Ureter (tissue), 1 donor: ENCODE measurements at regions not wholly inside any gene's neighbourhood (a gene's known extent, or its start where the extent isn't known, plus 50 kb on each side); places are given as distances from the start of the nearest gene placed in this dataset.
"Not testable (repeated sequence)": the region's sequence is repeated elsewhere in the genome, so short reads cannot be mapped to it uniquely, and the experiment has no call there.

ENCODE experiments used
- DNase-seq: peaks from one replicate; pipeline ENCODE4 v3.0.0-alpha.2; 2020; ENCODE audit warnings: low spot score
- donor health status: DM: yes; HTN: yes; CAD: no.

DNA sequence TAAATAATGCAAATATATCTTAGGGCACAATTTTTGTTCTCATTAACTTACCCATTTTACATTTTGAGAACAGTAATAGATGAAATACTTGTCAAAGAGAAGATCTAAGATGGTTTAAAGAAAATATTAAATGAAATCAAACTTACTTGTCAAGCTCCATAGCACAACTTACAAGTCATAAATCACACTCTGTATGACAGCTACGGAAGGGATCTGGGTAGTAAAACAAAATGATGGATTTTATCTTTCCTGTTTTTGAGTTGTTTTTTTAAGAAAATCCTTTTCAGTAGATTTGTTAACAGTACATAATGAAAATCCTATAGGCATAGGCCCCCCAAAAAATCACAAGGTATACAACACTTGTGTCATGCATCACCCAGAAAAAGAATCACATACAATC, 84.4 kb upstream of the ANTXRL start:
- not testable (repeated sequence) for DNase-seq

DNA sequence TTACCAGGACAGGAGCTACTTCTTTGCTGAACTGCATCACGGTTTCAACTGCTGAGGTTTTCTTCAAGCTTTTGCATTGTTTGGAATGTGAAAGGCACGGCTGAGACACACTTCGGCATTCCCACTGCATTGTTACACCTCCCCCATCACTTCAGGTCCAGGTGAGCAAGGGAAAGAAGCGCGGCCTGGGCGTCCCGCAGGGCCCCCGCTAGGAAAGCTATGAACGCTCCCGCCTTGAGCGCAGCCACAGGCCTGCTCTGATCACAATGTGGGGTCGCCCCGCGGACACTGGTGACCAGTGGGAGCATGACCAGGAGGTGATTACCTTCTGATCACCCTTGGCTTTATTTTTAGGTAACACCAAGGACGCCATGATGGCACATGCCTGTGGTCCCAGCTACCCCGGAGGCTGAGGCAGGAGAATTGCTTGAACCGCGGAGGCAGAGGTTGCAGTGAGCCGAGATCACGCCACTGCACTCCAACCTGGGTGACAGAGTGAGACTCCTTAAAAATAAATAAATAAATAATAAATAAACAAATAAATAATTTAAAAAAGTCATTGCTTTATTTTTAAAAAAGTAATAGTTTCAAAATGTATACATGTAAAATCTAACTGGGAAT, 82.2 kb upstream of the ANTXRL start:
- DNase-seq = not testable (repeated sequence)

DNA sequence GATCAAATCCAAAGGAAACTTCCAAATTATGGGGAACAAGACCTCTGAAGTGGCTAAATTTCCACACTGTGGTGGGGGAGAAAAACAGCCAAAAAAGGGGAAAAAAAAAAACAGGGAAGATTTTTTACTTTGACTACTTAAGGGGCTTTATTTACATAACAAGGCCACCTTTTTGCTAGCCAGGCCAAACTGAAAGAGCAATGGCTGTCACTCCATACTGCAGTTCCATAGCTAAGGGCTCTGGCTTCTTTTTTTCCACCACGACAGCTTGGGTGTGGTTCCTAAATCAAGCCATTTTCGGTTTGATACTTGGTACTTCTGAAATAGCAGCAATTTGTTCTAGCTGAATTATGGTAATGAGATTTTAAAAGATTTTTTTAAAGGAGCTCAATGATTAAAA, 76.4 kb upstream of the ANTXRL start:
- DNase-seq = not testable (repeated sequence)

DNA sequence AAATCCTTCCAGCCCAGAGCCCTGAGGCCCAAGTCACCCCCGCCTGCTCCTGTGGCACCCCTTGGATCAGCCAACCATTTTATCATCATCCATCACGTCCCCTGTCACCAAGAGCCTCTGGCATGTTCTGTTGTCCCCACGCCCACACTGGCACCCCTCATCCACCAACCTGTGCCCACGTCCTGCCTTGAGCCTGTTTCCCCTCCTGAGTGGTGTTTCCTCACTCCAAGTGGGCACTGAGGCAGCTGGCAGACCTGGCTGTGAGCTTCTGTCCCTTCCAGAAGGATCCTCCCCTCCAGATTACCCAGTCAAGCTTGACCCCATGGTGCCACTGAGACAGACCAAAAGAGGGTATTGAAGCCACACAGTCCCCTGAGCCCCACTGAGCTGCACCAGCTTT, 71.4 kb upstream of the ANTXRL start:
- no peak for DNase-seq

DNA sequence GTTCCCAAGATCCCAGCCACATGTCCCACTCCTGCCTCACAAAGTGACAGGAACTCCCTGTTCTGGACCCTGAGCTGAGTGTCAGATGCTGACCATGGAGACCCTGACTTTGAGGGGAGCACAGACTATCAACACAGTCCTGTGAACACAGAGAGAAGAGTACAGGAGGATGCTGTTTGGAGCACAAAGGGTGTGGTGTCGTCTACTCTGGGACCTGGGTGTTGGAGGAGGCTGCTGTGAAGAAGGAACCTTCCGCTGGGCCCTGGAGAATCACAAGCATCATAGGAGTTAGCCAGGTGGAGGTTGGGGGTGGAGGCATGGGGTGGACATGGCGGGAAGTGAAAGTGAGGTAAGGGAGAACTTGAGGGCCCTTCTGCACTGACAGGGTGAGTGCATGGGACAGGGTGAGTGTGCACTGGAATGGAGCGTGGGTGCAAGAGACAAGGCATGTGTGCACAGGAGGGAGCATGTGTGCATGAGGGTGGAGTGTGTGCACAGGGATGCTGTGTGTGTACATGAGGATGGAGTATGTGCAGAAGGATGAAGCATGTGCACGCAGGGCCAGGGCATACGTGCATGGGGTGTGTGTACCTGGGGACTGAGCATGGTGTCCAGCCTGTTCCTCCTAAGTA, 70.7 kb upstream of the ANTXRL start:
- no peak for DNase-seq

DNA sequence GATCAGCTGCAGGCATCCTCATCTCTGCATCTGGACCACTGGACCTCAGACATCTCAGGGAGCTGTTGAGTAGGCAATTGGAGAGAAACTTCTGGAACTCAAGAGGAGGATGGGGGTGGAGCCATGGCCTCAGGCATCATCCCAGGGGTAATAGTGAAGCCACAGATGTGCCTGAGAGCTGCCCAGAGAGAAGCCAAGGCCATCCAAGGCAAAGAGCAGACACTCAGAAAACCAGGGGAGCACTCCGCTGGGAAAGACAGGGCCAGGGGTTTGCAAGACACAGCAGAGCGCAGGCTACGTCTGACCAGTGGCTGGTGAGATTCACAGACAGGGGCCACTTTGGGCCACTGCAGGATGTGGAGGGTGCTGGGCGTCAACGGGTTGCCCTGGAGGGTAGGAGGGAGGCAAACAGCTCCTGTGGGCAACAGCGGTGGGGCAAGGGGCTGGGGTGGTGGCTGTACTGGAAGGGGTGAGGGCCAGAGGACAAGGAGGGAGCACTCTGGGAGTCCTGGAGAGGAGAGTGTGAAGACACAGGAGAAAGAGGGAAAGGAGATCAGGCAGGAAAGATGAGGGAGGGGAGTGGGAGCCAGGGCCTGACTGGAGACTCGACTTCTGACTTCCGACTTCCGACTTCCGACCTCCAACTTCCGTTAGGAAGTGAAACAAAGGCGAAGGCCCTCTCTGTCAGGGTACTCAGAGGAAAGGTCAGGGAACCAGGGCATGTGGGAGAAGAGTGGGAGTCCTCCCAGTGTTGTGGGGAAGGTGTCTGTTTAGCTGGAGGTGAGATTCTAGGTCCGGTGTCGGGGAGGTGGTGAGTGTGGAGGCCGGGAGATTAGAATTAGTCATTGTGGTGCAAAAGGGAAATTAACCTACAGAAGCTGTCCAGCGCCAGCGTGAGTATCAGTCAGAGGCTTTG, 69.7 kb upstream of the ANTXRL start:
- DNase-seq = no peak

DNA sequence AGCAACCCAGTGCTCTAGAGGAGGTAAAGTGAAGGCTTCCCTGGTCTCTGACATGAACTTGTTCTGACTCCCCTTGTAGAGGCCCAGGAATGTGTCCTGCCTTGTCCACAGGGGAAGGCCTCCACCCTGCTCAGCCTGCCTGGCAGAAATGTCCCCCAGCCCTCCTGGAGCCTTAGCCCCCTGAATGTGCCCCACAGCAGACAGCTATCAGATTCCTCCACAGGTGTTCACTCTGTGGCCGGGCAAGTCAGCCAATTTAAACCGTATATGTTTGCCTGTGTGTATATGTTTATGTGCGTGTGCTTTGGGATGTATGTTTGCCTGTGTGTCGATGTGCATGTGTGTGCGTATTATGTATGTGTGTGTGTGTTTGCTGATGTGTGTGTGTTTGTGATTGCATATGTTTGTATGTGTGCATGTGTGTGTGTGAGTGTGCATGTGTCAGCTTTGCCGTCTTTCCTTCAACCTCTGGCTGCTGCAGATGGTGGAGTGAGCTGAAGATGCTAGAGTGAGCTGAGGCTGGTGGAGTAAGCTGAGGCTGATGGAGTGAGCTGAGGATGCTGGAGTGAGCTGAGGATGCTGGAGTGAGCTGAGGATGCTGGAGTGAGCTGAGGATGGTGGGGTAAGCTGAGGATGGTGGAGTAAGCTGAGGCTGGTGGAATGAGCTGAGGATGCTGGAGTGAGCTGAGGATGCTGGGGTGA, 68.9 kb upstream of the ANTXRL start:
- no peak for DNase-seq

DNA sequence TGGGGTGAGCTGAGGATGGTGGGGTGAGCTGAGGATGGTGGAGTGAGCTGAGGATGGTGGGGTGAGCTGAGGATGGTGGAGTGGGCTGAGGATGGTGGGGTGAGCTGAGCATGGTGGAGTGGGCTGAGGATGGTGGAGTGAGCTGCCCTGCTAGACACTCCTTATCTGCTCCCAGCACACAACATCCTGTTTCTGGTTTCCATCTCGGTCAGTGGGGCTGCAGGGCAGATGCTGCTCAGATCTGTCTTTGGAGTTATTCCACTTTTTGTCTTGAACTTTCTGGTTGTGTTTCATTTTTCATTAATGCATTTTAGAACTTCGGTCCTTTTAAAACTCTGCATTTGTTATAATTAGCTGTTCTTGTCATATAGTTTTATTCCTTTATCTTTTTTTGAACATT, 67.9 kb upstream of the ANTXRL start:
- no peak for DNase-seq

DNA sequence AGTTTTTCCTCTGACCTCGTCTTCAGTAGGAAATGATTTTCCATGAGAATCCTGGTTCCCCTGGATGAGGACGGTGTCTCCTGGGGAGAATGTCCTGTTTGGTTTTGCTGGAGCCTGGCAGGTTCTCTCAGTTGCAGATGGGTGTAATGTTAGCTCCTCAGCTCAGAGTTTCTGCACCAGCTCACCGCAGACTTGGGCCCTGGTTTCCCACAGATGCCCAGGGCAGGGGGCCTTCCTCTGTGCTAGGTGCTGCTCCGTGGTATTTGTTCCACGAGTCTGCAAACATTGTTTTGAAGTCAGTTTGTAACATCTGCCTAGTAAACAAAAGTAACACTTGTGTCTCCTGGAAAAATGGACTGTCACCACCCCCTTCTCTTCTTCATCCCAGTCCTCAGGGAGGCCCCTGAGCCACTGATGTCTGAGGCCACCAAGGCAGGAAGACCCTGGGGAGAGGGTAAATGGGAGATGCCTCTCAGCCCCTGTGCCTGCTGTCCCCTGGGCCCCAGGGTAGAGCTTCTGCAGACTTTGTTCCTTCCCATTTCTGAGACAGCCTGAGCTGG, 67.3 kb upstream of the ANTXRL start:
- not testable (repeated sequence) for DNase-seq

DNA sequence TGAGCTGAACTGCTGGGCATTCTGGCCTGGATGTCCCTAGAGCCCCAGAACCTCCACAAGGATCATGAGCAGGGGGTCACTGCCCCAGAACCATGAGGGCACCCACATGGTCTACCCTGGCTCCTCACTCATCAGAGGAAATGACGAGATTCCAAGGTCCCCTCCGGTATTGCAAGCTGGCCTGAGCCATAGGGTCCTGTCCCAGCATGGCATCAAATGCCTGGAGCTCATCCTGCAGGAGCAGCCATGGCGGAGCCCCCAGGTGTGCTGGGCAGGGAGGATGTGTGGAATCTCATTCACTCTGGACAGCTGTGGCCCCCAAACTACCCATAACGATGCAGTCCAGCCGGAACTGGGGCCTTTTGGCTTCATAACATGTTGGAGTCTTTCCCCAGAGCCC, 66.6 kb upstream of the ANTXRL start:
- DNase-seq = no peak

DNA sequence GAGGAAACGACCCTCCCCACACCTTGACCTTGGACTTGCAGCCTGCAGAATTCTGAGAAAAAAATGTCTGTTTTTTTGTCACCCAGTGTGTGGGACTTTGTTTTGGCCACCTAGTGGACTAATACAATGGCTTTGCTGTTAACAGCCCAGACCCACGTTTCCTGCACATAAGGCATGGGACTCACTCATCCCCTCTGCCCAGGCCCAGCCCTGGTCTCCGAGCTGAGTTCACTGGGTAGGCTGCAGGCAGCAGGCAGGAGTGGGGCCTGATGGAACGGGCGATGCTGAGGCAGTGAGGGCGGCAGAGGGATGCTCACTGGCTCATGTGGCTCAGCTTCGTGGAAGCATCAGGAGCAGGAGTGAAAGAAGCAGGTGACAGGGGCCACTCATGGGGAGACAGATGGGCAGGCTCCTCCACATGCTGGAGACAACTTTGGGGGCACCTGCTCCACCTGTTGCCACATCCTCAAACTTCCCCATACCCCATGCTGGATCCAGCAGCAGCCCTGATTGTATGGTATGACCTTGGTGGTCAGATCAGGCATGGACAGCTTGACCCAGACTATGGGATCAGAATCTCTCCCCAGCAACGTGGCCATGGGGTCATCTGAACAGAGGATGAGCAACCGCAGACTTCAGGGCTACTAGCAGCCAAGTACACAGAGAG, 65.8 kb upstream of the ANTXRL start:
- DNase-seq = no peak

DNA sequence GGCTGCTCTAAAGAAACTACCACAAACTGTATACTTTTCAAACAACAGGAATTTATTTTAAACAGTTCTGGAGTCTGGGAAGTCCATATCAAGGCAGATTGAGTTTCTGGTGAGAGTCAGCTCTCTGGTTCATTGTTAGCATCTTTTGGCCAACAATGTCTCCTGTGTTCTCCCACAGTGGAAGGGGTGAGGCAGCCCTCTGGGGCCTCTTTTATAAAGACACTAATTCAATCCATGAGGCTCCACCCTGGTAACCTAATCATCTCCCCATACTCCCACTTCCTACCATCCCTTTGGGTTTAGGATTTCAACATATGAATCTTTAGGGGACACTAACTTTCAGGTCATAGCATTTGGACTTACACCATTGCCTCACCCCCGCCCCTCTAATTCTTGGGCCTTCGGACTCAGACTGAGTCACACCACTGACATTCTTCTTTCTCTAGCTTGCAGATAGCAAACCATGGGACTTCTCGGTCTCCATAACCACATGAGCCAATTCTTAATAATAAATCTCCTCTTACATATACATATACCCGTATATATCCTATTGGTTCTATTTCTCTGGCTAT, 64.3 kb upstream of the ANTXRL start:
- DNase-seq = no peak

DNA sequence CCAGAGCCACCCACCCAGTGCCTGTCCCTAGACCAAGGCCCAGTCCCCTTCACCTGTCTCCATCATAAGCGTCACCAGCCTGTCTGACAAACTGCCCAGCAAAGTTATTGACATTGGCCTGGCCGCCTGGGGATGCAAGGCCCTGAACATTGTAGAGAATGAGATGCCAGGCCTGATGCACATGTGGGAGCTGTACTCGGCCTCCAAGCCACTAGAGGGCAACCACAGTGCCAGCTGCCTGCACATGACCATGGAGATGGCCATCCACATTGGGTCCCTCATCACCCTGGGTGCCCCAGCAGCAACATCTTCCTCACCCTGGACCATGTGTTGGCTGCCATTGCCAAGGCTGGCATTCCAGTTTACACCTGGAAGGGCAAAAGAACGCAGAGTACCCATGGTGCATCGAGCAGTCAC, 63.7 kb upstream of the ANTXRL start:
- no peak for DNase-seq

DNA sequence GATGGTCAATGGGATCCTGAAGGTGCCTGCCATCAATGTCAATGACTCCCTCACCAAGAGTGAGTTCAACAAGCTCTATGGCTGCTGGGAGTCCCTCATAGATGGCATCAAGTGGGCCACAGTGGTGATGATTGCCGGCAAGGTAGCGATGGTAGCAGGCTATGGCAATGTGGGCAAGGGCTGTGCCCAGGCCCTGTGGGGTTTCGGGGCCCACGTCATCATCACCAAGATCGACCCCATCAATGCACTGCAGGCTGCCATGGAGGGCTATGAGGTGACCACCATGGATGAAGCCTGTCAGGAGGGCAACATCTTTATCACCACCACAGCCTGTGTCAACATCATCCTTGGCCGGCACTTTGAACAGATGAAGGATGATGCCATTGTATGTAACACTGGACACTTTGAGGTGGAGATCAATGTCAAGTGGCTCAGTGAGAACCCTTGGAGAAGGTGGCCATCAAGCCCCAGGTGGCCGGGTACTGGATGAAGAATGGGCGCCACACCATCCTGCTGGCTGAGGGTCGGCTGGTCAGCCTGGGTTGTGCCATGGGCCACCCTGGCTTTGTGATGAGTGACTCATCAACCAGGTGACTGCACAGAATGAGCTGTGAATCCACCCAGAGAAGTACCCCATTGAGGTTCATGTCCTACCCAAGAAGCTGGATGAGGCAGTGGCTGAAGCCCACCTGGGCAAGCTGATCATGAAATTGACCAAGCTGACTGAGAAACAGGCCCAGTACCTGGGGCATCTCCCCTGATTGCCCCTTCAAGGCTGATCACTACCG, 63.0 kb upstream of the ANTXRL start:
- no peak for DNase-seq

DNA sequence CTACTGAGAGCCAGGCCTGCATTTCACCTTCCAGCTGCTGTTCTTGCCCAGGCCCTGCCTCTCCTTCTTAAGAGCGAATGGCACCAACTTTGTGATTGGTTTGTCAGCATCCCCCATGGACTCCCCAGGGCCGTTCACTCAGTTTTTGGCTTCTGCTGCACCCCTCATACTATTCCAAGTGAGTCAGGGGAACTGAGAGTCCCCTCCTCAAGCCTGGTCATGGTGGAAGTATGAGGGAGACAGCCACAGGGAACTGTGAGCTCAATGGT, 62.4 kb upstream of the ANTXRL start:
- DNase-seq = no peak

DNA sequence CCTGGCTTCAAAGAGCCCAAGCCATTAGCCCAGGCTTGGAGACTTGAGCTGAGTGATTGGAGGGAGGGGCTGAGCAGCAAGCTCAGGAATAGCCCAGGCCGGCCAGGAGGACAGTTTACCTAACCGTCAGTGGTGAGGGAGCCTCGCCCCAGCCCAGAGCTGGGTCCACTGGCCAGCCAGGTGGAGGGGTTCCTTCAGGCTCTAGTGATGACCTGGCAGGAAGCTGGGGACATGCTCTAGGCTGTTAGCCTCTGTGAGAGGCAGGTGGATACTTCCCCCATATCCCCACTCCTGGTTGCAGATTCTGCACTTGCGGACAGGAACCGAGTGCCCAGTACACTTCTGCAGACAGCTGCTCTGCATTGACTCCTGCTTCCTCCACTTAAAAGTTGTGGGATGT, 61.2 kb upstream of the ANTXRL start:
- DNase-seq = no peak

DNA sequence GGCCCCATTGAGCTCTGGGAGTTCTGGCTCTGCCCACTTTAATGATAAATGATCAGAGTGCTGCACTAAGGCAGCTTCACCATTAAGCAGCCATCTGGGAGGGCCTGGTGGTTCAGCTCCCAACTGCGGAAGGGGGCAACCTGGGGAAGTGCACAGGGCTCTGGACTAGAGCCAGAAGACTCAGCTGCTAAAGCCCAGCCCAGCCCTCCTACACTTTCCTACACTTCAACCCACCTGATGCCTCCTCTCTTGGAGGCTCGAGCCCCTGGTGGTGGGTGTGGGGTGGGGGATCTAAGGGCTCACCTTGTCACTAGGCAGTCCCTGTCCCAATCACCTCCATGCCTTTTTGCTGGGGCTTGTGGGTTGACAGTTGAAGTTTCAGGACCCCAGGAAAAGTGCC, 60.6 kb upstream of the ANTXRL start:
- DNase-seq = no peak

DNA sequence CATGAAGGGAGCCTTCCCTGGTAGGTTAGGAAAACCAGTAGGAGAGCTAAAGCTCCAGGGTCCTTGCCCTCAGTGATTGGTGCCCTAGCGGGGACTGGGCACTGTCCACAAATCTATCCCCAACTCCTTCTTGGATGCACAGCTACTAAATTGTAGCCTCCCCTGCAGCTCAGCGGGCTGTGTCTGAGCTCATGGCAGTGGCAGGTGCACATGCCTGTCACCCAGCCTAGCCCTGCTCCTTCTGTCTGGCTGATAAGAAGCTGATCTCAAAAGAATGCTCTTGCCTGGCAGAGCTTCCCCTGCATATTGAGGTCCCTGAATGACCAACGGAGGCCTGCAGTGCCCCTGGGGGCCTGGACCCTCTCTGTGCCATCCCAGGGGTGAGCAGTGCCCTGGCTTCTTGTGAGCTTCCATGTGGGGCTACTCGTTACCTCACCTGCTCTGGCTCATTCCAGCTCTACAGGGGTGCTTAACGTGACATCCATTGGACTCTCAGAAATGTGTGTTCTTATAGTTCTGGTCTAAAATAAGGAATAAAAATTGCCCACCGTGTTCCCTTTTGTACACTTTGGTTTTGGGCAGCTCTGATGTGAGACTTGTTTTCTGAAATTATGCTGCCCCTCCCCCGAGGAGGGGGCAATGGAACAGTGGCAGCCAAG, 59.8 kb upstream of the ANTXRL start:
- DNase-seq = no peak

DNA sequence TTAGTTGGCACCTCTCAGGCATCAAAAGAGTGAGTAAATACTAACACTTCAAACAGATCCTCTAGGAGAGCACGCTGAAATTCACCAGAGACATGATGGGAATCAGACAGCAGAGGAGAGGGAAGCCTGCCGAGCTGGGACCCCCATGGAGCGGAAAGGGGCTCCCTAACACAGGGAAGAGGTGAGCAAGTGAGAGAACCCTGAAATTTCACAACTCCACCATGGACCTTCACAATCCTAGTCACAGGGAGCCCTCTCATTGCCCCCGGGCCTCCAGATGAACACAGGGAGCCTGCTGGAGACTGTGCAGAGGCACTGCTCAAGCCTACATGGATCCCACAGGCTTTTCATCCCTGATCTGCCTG, 59.2 kb upstream of the ANTXRL start:
- DNase-seq = peak; percentile 32

DNA sequence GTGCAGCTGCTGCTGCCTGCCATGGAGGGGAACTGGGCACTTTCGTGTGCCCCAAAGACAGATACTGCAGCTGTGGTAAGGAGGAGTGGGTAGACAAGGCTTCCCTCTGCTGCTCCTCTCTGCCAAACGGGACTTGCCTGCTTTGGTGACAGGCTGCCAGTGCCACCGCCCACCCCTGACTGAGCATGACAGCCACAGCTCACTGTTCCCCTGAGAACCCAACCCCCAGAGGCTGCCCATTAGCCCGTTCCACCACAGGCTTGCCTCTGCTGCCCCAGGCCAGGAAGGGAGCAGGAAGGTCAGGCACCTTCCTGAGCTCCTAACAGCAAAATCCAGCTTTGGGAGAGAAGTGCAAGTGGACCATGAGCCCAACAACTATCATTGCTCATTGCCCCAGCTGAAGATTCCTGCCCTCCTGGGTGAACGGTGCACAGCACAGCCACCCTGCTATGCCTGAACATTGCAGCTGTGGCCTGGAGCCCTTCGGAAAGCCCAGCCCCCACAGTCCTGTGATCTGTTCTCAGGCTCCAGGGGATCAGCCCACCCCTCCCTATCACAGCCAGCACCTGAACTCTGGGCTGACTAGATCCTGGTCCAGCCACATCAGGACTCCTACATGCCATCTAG, 58.7 kb upstream of the ANTXRL start:
- DNase-seq = no peak
